ENCODE measurements at regions not wholly inside any gene's neighbourhood (a gene's known extent, or its start where the extent isn't known, plus 50 kb on each side); places are given as distances from the start of the nearest gene placed in this dataset.

GRCh38 chr20:24779131-24779530 is 169.9 kb upstream of the CST7 start:
- Histone ChIP-seq H3K27ac (replicated peaks) (no peak overlapping the region), H3K4me3 (no peak overlapping the region), H3K9me3 (replicated peaks) (peaks cover 9% of the 10 kb centered on the region), H3K4me1 (no peaks in the 10 kb centered on the region), H3K36me3 (no peaks in the 10 kb centered on the region), H3K27me3 (ENCODE audit: low read depth) (peaks cover 36% of the 10 kb centered on the region)
- intact Hi-C loops (cut with micrococcal nuclease) = no loop called here
- DNase-seq = no peak
- TF ChIP-seq, protein P1, sequence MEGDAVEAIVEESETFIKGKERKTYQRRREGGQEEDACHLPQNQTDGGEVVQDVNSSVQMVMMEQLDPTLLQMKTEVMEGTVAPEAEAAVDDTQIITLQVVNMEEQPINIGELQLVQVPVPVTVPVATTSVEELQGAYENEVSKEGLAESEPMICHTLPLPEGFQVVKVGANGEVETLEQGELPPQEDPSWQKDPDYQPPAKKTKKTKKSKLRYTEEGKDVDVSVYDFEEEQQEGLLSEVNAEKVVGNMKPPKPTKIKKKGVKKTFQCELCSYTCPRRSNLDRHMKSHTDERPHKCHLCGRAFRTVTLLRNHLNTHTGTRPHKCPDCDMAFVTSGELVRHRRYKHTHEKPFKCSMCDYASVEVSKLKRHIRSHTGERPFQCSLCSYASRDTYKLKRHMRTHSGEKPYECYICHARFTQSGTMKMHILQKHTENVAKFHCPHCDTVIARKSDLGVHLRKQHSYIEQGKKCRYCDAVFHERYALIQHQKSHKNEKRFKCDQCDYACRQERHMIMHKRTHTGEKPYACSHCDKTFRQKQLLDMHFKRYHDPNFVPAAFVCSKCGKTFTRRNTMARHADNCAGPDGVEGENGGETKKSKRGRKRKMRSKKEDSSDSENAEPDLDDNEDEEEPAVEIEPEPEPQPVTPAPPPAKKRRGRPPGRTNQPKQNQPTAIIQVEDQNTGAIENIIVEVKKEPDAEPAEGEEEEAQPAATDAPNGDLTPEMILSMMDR (IDR thresholded peaks at IDR 0.05; ENCODE audit: borderline replicate concordance) = no peak

DNA sequence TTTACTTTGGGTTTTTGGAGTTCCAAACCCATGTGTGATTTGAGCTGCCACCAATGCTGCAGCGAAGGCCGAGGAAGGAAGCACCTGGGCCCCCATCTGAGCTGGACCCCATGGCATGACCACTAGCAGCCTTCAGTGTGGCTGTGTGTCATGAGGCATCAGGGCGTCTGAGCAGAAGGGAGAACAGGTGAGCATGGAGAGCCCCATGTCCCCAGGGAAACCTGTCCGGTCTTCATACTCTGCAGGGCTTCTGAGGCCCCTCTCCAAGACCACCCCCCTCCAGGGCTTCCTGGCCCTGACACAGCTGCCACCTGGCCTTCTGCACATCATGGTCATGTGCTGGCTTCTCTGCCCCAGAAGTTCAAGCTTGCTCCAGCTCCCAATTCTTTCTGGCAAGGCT is 169.1 kb upstream of the CST7 start:
- no peaks in the 10 kb centered on the region for H3K36me3 ChIP-seq
- TF ChIP-seq, protein P1 (IDR thresholded peaks at IDR 0.05; ENCODE audit: borderline replicate concordance) = no peak
- H3K4me3 ChIP-seq = no peak overlapping the region
- peaks cover 36% of the 10 kb centered on the region for H3K27me3 ChIP-seq (ENCODE audit: low read depth)
- intact Hi-C loops (cut with micrococcal nuclease) = no loop called here
- peaks cover 9% of the 10 kb centered on the region for H3K9me3 ChIP-seq (replicated peaks)
- no peak overlapping the region for H3K27ac ChIP-seq (replicated peaks)
- H3K4me1 ChIP-seq = no peaks in the 10 kb centered on the region
- no peak for DNase-seq

- TF ChIP-seq, protein P1 (IDR thresholded peaks at IDR 0.05; ENCODE audit: borderline replicate concordance) = no peak
- no peak for DNase-seq
- intact Hi-C loops (cut with micrococcal nuclease) = no loop called here
Observed at GRCh38 chr20:24780674-24781417, 168.2 kb upstream of the CST7 start.

DNA sequence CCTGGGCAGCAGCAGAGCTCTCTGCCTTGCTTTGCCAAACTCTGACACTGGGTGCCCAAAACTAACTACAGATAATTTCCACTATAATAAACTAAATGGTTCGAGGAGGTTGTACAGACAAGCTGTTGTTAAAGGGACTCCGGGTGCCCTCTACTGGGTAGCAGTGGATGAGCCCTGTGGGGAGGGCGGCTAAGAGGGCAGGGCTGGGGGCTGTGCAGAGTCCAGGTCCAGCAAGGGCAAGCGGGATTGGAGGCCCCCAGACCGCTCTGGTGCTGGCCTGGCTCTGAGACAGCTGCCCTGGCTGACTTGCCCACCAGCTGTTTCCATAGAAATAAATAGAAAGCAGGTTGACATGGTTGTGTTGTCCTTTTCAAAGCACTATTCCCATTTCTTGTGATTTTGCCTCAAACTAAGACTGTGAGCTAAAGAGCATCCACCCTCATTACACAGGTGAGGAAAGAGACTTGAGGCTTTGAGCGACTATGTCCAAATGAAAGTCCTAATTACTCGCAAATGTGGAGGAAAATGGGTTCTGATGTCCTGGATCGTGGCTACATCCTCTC is 167.6 kb upstream of the CST7 start:
- no peak for DNase-seq
- no peaks in the 10 kb centered on the region for H3K9me3 ChIP-seq (replicated peaks)
- intact Hi-C loops (cut with micrococcal nuclease) = no loop called here
- TF ChIP-seq, protein P1 (IDR thresholded peaks at IDR 0.05; ENCODE audit: borderline replicate concordance) = peak; percentile 66
- no peaks in the 10 kb centered on the region for H3K4me1 ChIP-seq
- H3K36me3 ChIP-seq = no peaks in the 10 kb centered on the region
- H3K27me3 ChIP-seq (ENCODE audit: low read depth) = peaks cover 34% of the 10 kb centered on the region
- H3K27ac ChIP-seq (replicated peaks) = no peak overlapping the region
- H3K4me3 ChIP-seq = no peak overlapping the region

More at GRCh38 chr20:24780674-24781417, 168.2 kb upstream of the CST7 start:
- no peak overlapping the region for H3K27ac ChIP-seq (replicated peaks)
- no peak overlapping the region for H3K4me3 ChIP-seq
- no peaks in the 10 kb centered on the region for H3K4me1 ChIP-seq
- peaks cover 35% of the 10 kb centered on the region for H3K27me3 ChIP-seq (ENCODE audit: low read depth)
- no peaks in the 10 kb centered on the region for H3K36me3 ChIP-seq
- H3K9me3 ChIP-seq (replicated peaks) = peaks cover under 1% of the 10 kb centered on the region

GRCh38 chr20:24782301-24782700 is 166.8 kb upstream of the CST7 start:
- Histone ChIP-seq H3K27ac (replicated peaks) (no peak overlapping the region), H3K4me1 (no peaks in the 10 kb centered on the region), H3K27me3 (ENCODE audit: low read depth) (peaks cover 33% of the 10 kb centered on the region), H3K9me3 (replicated peaks) (no peaks in the 10 kb centered on the region), H3K4me3 (no peak overlapping the region), H3K36me3 (no peaks in the 10 kb centered on the region)
- intact Hi-C loops (cut with micrococcal nuclease) = no loop called here
- TF ChIP-seq, protein P1 (IDR thresholded peaks at IDR 0.05; ENCODE audit: borderline replicate concordance) = no peak
- DNase-seq = no peak

Data from left ventricle myocardium inferior (tissue), 1 donor.